DOHH2 (cell line): ENCODE measurements at regions not wholly inside any gene's neighbourhood (a gene's known extent, or its start where the extent isn't known, plus 50 kb on each side); places are given as distances from the start of the nearest gene placed in this dataset.
"Not testable (repeated sequence)": the region's sequence is repeated elsewhere in the genome, so short reads cannot be mapped to it uniquely, and the experiment has no call there.

Source experiments
- CTCF ChIP-seq: fragments of 200-600 bp; sonication (generic); IDR thresholded peaks from one replicate; pipeline ENCODE4 v1.5.1; 2014; ENCODE audit warnings: antibody characterized with exemption, mild to moderate bottlenecking, low read depth, low read length; ENCODE audit not compliant: poor library complexity, severe bottlenecking
- EZH2phosphoT487 ChIP-seq: fragments of 200-600 bp; sonication (generic); IDR thresholded peaks from 2 replicates; pipeline ENCODE4 v1.6.1; 2017; ENCODE audit warnings: borderline replicate concordance, mild to moderate bottlenecking, antibody characterized with exemption, low read length, moderate library complexity, mixed read lengths

GRCh38 chr7:142520455-142520854, 228.8 kb upstream of the PRSS1 start:
- TF ChIP-seq CTCF, EZH2phosphoT487: not testable (repeated sequence)
